ENCODE measurements at regions not wholly inside any gene's neighbourhood (a gene's known extent, or its start where the extent isn't known, plus 50 kb on each side); places are given as distances from the start of the nearest gene placed in this dataset.

DNA sequence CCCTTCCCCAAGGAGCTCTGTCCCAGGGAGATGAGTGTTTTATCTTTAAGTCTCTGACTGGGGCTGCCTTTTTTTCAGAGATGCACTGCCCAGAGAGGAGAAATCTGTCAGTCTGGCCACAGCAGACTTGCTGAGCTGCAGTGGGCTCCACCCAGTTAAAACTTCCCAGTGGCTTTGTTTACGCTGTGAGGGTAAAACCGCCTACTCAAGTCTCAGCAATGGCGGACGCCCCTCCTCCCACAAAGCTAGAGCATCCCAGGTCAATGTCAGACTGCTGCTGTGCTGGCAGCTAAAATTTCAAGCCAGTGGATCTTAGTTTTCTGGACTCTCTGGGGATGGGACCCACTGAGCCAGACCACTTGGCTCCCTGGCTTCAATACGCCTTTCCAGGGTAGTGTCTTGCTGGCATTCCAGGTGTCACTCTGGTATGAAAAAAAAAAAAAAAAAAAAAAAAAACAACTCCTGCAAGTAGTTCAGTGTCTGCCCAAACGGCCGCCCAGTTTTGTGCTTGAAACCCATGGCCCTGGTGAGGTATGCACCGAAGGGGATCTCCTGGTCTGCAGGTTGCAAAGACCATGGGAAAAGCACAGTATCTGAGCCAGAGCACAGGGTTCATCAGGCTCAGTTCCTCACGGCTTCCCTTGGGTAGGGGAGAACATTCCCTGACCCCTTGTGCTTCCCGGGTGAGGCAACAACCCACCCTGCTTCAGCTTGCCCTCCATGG lies 1616.1 kb upstream of the ADGRL3 start:
- CTCF ChIA-PET, result no interaction called here

DNA sequence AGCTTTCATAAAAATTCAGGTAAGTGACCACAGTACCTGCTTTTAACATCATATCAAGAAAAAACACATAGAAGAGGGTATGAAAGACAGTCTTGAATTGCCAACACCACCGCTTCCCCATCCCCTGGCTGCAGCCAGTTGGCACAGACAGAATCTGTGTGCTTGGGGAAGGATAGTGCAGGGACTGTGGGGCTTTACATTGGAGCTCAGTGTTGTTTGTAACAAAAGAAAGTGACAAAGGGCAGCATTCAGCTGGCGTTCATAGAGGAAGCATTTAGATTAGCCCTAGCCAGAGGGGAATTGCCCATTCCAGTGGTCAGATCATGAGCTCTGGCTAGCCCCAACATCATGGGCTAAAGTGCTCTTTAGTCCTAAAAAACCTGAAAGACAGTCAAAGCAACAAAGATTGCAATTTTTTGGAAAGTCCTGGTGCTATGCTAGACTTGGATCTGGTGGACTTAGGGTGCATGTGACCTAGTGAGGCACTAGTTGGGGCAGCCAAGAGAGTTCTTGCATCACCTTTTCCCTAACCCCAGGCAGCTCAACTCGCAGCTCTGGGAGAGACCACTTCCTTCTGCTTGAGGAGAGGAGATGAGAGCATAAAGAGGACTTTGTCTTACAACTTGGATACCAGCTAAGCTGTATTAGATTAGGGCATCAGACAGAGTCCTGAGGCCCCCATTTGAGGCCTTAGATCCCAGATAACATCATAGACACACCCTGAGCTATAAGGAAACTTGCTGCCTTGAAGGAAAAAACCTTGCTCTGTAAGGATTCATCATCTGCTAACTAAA lies 1602.4 kb upstream of the ADGRL3 start:
- no peak overlapping the region for H3K4me3 ChIP-seq (ENCODE audit: low read depth, low read length)
- ChIA-PET CTCF (no interaction called here), POLR2A (no interaction called here)
- no peak for DNase-seq (ENCODE audit: low read depth, low spot score)
- TF ChIP-seq, protein P1, sequence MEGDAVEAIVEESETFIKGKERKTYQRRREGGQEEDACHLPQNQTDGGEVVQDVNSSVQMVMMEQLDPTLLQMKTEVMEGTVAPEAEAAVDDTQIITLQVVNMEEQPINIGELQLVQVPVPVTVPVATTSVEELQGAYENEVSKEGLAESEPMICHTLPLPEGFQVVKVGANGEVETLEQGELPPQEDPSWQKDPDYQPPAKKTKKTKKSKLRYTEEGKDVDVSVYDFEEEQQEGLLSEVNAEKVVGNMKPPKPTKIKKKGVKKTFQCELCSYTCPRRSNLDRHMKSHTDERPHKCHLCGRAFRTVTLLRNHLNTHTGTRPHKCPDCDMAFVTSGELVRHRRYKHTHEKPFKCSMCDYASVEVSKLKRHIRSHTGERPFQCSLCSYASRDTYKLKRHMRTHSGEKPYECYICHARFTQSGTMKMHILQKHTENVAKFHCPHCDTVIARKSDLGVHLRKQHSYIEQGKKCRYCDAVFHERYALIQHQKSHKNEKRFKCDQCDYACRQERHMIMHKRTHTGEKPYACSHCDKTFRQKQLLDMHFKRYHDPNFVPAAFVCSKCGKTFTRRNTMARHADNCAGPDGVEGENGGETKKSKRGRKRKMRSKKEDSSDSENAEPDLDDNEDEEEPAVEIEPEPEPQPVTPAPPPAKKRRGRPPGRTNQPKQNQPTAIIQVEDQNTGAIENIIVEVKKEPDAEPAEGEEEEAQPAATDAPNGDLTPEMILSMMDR (IDR thresholded peaks at IDR 0.05; ENCODE audit: insufficient read depth, low read length, missing control alignments), result no peak

More for the DNA sequence above, 1616.1 kb upstream of the ADGRL3 start:
- no peak for DNase-seq (ENCODE audit: low read depth, low spot score)
- POLR2A ChIA-PET, result no interaction called here
- H3K4me3 ChIP-seq (ENCODE audit: low read depth, low read length), result no peak overlapping the region
- TF ChIP-seq, protein P1 (IDR thresholded peaks at IDR 0.05; ENCODE audit: insufficient read depth, low read length, missing control alignments), result no peak

DNA sequence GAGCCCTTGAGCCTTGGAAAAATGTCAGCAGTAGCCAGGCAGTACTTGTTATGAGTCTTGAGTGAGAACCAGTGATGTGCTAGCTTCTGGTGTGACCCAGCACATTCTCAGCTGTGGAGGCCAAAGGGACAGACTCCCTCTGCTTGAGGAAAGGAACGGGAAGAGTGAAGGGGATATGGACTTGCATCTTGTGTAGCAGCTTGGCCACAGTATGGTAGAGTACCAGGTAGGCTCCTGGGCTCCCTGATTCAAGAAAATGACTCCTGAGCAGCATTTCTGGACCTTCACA lies 1601.9 kb upstream of the ADGRL3 start:
- H3K4me3 ChIP-seq (ENCODE audit: low read depth, low read length), result no peak overlapping the region
- DNase-seq (ENCODE audit: low read depth, low spot score), result no peak
- CTCF ChIA-PET, result no interaction called here
- TF ChIP-seq, protein P1 (IDR thresholded peaks at IDR 0.05; ENCODE audit: insufficient read depth, low read length, missing control alignments), result no peak
- POLR2A ChIA-PET, result no interaction called here

DNA sequence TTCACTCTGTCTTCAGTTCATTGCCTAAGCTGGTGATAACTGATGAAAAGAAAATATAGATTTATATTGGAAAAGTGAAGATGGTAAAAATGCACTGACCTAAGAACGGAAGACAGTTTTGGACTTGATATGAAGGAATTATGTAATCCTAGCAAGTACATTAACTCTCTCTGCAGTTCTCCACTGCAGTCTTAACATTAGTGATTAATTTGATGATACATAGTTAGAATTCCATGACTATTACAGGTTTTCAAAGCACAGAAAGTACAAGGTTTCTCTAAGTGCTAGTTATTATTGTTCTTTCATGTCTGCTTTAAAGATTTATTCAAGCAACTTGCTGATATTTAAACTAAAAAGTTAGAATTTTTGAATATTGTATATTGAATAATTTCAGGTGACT lies 1591.7 kb upstream of the ADGRL3 start:
- TF ChIP-seq, protein P1 (IDR thresholded peaks at IDR 0.05; ENCODE audit: insufficient read depth, low read length, missing control alignments), result no peak
- no peak for DNase-seq (ENCODE audit: low read depth, low spot score)
- ChIA-PET CTCF (no interaction called here), POLR2A (no interaction called here)
- H3K4me3 ChIP-seq (ENCODE audit: low read depth, low read length), result no peak overlapping the region

DNA sequence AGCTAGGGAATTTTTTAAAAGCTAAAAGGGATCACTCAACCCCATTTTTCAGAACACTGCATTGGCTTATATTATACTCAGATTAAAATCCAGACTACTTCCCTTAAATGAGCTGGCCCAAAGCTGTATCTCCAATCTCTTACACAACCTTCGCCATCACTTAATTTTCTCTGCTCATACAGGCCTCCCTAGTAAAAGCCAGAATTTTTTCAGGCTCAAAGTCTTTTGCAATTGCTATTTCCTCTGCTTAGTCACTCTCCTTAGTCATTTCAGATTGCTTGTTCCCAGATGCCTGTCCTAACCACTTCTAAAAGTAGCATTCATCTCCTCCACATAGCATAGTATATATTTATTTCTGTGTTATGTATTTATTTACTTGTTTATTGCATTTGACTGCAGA lies 1587.9 kb upstream of the ADGRL3 start:
- ChIA-PET CTCF (no interaction called here), POLR2A (no interaction called here)
- H3K4me3 ChIP-seq (ENCODE audit: low read depth, low read length), result no peak overlapping the region
- DNase-seq (ENCODE audit: low read depth, low spot score), result no peak
- TF ChIP-seq, protein P1 (IDR thresholded peaks at IDR 0.05; ENCODE audit: insufficient read depth, low read length, missing control alignments), result no peak

DNA sequence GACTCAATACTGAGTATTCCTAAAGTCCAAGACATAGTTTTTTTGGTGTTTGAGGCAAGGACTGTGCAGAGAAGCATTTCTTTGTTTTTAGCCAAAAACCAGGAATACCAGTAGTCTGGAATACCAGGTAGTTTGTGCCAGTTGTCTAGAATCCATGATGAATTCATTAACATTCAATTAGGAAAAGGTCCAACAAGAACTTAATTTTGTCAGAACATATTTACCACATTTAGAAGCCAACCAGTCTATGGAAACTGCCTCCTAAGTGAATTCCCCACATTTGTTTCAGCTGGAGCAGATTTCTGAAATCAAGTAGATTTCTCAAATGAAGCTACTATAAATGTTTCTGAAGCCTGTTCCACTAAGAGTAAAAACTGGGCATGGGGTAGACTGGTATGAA lies 1584.8 kb upstream of the ADGRL3 start:
- no peak overlapping the region for H3K4me3 ChIP-seq (ENCODE audit: low read depth, low read length)
- no peak for DNase-seq (ENCODE audit: low read depth, low spot score)
- ChIA-PET POLR2A (no interaction called here), CTCF (no interaction called here)
- TF ChIP-seq, protein P1 (IDR thresholded peaks at IDR 0.05; ENCODE audit: insufficient read depth, low read length, missing control alignments), result no peak
